ENCODE measurements at regions not wholly inside any gene's neighbourhood (a gene's known extent, or its start where the extent isn't known, plus 50 kb on each side); places are given as distances from the start of the nearest gene placed in this dataset.

- no peak for TF ChIP-seq CEBPB (IDR thresholded peaks at IDR 0.05)
- no peak for TF ChIP-seq MAX (IDR thresholded peaks at IDR 0.05)
- TF ChIP-seq YY1 (IDR thresholded peaks at IDR 0.05; ENCODE audit: low read depth): no peak
- TF ChIP-seq, protein P1, sequence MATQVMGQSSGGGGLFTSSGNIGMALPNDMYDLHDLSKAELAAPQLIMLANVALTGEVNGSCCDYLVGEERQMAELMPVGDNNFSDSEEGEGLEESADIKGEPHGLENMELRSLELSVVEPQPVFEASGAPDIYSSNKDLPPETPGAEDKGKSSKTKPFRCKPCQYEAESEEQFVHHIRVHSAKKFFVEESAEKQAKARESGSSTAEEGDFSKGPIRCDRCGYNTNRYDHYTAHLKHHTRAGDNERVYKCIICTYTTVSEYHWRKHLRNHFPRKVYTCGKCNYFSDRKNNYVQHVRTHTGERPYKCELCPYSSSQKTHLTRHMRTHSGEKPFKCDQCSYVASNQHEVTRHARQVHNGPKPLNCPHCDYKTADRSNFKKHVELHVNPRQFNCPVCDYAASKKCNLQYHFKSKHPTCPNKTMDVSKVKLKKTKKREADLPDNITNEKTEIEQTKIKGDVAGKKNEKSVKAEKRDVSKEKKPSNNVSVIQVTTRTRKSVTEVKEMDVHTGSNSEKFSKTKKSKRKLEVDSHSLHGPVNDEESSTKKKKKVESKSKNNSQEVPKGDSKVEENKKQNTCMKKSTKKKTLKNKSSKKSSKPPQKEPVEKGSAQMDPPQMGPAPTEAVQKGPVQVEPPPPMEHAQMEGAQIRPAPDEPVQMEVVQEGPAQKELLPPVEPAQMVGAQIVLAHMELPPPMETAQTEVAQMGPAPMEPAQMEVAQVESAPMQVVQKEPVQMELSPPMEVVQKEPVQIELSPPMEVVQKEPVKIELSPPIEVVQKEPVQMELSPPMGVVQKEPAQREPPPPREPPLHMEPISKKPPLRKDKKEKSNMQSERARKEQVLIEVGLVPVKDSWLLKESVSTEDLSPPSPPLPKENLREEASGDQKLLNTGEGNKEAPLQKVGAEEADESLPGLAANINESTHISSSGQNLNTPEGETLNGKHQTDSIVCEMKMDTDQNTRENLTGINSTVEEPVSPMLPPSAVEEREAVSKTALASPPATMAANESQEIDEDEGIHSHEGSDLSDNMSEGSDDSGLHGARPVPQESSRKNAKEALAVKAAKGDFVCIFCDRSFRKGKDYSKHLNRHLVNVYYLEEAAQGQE (IDR thresholded peaks at IDR 0.05; ENCODE audit: low read depth): no peak
- TF ChIP-seq EP300 (IDR thresholded peaks at IDR 0.05; ENCODE audit: borderline replicate concordance): no peak
- no peak for TF ChIP-seq NFIC (IDR thresholded peaks at IDR 0.05)
Measured at GRCh38 chr13:27005976-27006518, 165.6 kb downstream of the USP12 start.
